ENCODE measurements at regions not wholly inside any gene's neighbourhood (a gene's known extent, or its start where the extent isn't known, plus 50 kb on each side); places are given as distances from the start of the nearest gene placed in this dataset.

DNA sequence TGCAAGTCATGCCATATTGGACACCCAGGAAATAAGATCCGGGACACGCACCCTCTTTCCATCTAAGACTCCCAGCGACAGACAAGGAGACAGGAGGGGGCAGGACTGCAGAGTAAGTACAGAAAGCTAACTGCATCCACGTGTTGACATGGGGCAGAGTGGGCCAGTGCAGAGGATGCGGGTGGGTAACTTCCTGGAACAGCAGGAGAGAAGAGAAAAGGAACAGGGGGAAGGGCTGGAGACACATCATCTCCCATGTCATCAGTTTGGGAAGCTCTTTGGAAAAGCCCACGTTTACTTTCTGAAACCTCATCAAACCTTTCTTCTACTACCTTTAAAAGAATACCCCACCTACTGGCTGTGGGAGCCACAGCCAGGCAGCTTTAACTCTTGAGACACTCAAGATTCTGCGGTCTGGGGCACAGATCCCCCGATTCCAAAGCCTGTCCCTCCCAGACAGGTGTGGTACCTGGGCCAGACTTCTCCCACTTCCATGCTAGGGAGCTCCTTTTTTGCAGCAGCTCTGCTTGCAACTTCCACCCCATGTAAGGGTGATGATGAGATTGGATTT lies 273.5 kb upstream of the RPL38 start:
- H3K4me3 ChIP-seq (ENCODE audit: low read depth, low read length) = no peak overlapping the region
- TF ChIP-seq CTCF (IDR thresholded peaks at IDR 0.05; ENCODE audit: low read depth, low read length) = no peak

GRCh38 chr17:73932216-73932749 lies 271.2 kb upstream of the RPL38 start:
- no peak for TF ChIP-seq CTCF (IDR thresholded peaks at IDR 0.05; ENCODE audit: low read depth, low read length)
- H3K4me3 ChIP-seq (ENCODE audit: low read depth, low read length) = no peak overlapping the region

DNA sequence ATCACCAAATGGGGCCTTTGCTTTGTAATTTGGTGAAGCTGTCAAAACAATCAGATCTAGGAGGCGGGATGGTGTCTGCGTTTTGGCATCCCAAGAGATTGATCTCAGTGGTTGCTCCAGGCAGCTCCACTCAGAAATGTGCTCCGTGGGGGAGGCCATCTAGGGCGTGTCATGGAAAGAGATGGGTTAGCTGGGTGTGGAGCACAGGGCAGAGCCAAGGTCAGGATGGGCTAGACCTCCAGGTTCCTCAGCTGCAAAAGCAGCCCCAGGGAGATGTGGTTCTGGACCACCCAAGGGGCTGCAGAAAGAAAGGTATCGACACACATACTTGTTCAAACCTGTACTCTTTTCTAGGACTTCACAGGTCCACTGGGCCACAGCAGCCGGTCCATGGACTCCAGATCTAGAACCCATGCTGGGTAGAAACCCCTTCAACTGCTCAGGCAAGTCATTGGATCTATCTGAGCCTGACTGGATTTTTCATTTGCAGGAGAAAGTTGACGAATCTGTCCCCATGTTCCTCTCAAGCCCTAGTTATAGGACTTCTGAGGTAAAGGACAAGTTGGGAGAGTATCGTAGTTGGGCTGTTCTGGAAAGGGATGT lies 270.2 kb upstream of the RPL38 start:
- no peak overlapping the region for H3K4me3 ChIP-seq (ENCODE audit: low read depth, low read length)
- TF ChIP-seq CTCF (IDR thresholded peaks at IDR 0.05; ENCODE audit: low read depth, low read length) = no peak

- no peak for TF ChIP-seq CTCF (IDR thresholded peaks at IDR 0.05; ENCODE audit: low read depth, low read length)
- no peak overlapping the region for H3K4me3 ChIP-seq (ENCODE audit: low read depth, low read length)
Observed at GRCh38 chr17:73933871-73934270, 269.6 kb upstream of the RPL38 start.

DNA sequence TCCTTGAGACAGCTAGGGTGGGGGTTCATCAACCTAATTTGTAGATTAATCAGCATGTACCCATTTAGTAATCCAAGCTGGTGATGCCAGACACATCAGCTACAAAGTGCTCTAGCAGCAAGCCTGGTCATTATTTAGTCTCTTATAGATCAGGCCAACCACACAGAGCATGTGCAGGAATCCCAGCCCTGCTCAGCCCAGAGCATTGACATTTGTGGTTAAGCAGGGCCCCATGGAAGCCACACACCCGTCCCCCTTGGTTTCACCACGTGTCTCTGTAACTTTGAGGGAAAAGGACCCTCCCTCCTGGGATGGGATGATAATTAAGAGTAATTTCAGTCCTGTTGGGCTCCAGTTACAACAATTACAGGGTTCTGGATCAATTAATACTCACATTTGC lies 268.8 kb upstream of the RPL38 start:
- no peak for TF ChIP-seq CTCF (IDR thresholded peaks at IDR 0.05; ENCODE audit: low read depth, low read length)
- H3K4me3 ChIP-seq (ENCODE audit: low read depth, low read length) = no peak overlapping the region

DNA sequence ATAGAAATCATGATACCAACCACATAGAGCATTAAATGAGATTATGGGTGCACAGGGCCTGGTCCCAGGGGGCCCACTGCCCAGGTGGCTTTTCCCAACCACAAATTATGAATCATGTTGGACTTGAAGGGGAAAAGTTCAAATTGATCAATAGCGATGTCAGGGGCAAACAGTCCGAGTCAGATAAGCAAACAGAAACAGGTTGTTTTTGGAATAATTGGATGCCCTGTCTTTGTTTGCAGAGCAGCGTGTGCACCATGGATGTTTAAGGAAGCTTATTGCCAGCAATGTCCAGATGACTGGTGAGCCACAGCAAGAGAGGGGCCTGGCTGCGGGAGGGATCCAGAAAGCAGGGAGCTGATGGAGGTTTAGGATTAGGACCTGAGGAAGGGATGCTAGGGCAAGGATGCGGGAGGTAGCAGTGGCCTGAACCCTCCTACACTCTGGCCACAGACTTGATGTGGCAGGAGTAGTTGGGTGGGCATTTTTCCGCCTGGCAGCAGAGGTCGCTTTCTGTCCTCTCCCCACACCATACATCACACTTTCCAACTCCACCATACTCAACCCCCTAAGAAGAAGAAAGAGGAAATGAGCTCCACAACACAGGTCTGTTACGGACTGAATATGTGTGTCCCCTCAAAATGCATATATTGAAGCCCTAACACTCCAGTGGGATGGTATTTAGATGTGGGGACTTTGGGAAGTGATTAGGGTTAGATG lies 266.4 kb upstream of the RPL38 start:
- no peak for TF ChIP-seq CTCF (IDR thresholded peaks at IDR 0.05; ENCODE audit: low read depth, low read length)
- no peak overlapping the region for H3K4me3 ChIP-seq (ENCODE audit: low read depth, low read length)

DNA sequence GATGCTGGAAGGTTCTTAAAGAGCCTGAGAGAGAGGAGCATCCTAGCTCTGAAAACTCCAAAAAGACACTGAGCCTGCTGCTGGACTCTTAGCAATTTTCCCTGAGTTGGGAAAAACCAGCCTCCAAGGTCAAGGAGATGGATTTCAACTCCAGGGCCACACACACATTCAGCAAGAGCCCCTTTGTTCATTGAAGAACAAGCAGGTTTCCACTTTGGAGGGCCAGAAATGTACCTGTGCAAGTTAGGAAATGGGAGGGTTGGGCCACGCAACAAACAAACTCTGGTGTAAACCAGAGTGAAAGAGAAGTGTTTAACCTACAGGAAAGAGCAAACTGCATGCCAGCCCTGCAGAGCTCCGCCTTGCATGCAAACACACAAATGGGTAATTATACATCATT lies 264.8 kb upstream of the RPL38 start:
- H3K4me3 ChIP-seq (ENCODE audit: low read depth, low read length) = no peak overlapping the region
- no peak for TF ChIP-seq CTCF (IDR thresholded peaks at IDR 0.05; ENCODE audit: low read depth, low read length)

Measured in WI38 (cell line).